MM.1S (cell line): ENCODE measurements at regions not wholly inside any gene's neighbourhood (a gene's known extent, or its start where the extent isn't known, plus 50 kb on each side); places are given as distances from the start of the nearest gene placed in this dataset.

Experiments used
- DNase-seq: peaks from one replicate; pipeline ENCODE4 v3.0.0-alpha.2; 2015
- H2AFZ ChIP-seq: fragments of 300-600 bp; sonication (generic); 2 replicates; pipeline ENCODE4 v1.6.0; 2016; ENCODE audit warnings: antibody characterized with exemption, low read length
- H3F3A ChIP-seq: fragments of 300-600 bp; sonication (generic); 2 replicates; pipeline ENCODE4 v1.6.1; 2016; ENCODE audit warnings: mild to moderate bottlenecking, antibody characterized with exemption, low read length, moderate library complexity, mixed read lengths; ENCODE audit not compliant: insufficient read depth
- H3K27ac ChIP-seq: fragments of 300-600 bp; sonication (generic); 2 replicates; pipeline ENCODE4 v1.5.1; 2016; ENCODE audit warnings: mild to moderate bottlenecking, low read length
- H3K27me3 ChIP-seq: fragments of 300-600 bp; sonication (generic); replicated peaks from 2 replicates; pipeline ENCODE4 v1.6.0; 2016; ENCODE audit warnings: low read length; ENCODE audit not compliant: insufficient read depth
- H3K36me3 ChIP-seq: fragments of 300-600 bp; sonication (generic); replicated peaks from 2 replicates; pipeline ENCODE4 v1.6.1; 2016; ENCODE audit warnings: mild to moderate bottlenecking, low read length, mixed read lengths; ENCODE audit not compliant: insufficient read depth
- H3K4me1 ChIP-seq: fragments of 300-600 bp; sonication (generic); 2 replicates; pipeline ENCODE4 v1.6.1; 2016; ENCODE audit warnings: low read length, mixed read lengths
- H3K4me2 ChIP-seq: fragments of 300-600 bp; sonication (generic); 2 replicates; pipeline ENCODE4 v1.6.0; 2016; ENCODE audit warnings: low read depth, low read length
- H3K4me3 ChIP-seq: fragments of 300-600 bp; sonication (generic); 2 replicates; pipeline ENCODE4 v1.5.1; 2016; ENCODE audit warnings: low read length, mixed read lengths
- H3K79me2 ChIP-seq: fragments of 300-600 bp; sonication (generic); 2 replicates; pipeline ENCODE4 v1.6.1; 2016; ENCODE audit warnings: mixed run types, low read length, mixed read lengths
- H3K9ac ChIP-seq: fragments of 300-600 bp; sonication (generic); 2 replicates; pipeline ENCODE4 v1.6.1; 2016; ENCODE audit warnings: low read length, mixed read lengths
- H3K9me2 ChIP-seq: fragments of 300-600 bp; sonication (generic); replicated peaks from 2 replicates; pipeline ENCODE4 v1.6.1; 2016; ENCODE audit warnings: mild to moderate bottlenecking, low read length, mixed read lengths; ENCODE audit not compliant: insufficient read depth
- H3K9me3 ChIP-seq: fragments of 300-600 bp; sonication (generic); replicated peaks from 2 replicates; pipeline ENCODE4 v1.6.1; 2016; ENCODE audit warnings: mild to moderate bottlenecking, low read length, mixed read lengths; ENCODE audit not compliant: insufficient read depth
- H4K20me1 ChIP-seq: fragments of 300-600 bp; sonication (generic); 2 replicates; pipeline ENCODE4 v1.6.1; 2016; ENCODE audit warnings: mild to moderate bottlenecking, low read length, moderate library complexity, mixed read lengths; ENCODE audit not compliant: insufficient read depth
- CTCF ChIP-seq: fragments of 300-600 bp; sonication (generic); IDR thresholded peaks from 2 replicates; pipeline ENCODE4 v1.5.1; 2016; ENCODE audit warnings: antibody characterized with exemption, low read length, mixed read lengths
- EZH2 ChIP-seq: fragments of 300-600 bp; sonication (generic); optimal IDR thresholded peaks from 2 replicates; pipeline ENCODE3; 2017; ENCODE audit warnings: low read depth, mild to moderate bottlenecking, antibody characterized with exemption, low read length, mixed read lengths
- EZH2phosphoT487 ChIP-seq: fragments of 300-600 bp; sonication (generic); IDR thresholded peaks from 2 replicates; pipeline ENCODE4 v1.6.1; 2018; ENCODE audit warnings: antibody characterized with exemption, low read length

- Histone ChIP-seq H4K20me1 (no peaks in the 10 kb centered on the region), H2AFZ (no peak overlapping the region), H3K9me3 (no peaks in the 10 kb centered on the region), H3K36me3 (no peaks in the 10 kb centered on the region), H3K79me2 (no peaks in the 10 kb centered on the region), H3K4me3 (no peak overlapping the region), H3F3A (no peaks in the 10 kb centered on the region), H3K9me2 (no peaks in the 10 kb centered on the region), H3K4me2 (no peak overlapping the region), H3K27me3 (no peaks in the 10 kb centered on the region), H3K27ac (no peak overlapping the region), H3K4me1 (no peaks in the 10 kb centered on the region), H3K9ac (no peak overlapping the region)
- TF ChIP-seq CTCF (no peak), EZH2phosphoT487 (no peak), EZH2 (no peak)
- DNase-seq = no peak
These were observed 289.4 kb downstream of the CMPK2 start for GRCh38 chr2:6576302-6576701.

GRCh38 chr2:6577960-6578359, 287.7 kb downstream of the CMPK2 start:
- DNase-seq = no peak
- H3K9me3 ChIP-seq = no peaks in the 10 kb centered on the region

GRCh38 chr2:6578416-6578815, 287.3 kb downstream of the CMPK2 start:
- Histone ChIP-seq H3K27ac (no peak overlapping the region), H3K9me3 (no peaks in the 10 kb centered on the region), H3K36me3 (no peaks in the 10 kb centered on the region), H3K4me2 (no peak overlapping the region), H3K4me1 (no peaks in the 10 kb centered on the region), H3K4me3 (no peak overlapping the region), H4K20me1 (no peaks in the 10 kb centered on the region), H3K9me2 (no peaks in the 10 kb centered on the region), H3K9ac (no peak overlapping the region), H3K27me3 (no peaks in the 10 kb centered on the region), H3F3A (no peaks in the 10 kb centered on the region), H3K79me2 (no peaks in the 10 kb centered on the region), H2AFZ (no peak overlapping the region)
- DNase-seq = no peak
- TF ChIP-seq EZH2 = no peak
- no peak for TF ChIP-seq CTCF
- no peak for TF ChIP-seq EZH2phosphoT487

More at GRCh38 chr2:6577960-6578359, 287.7 kb downstream of the CMPK2 start:
- Histone ChIP-seq H3K9me2 (no peaks in the 10 kb centered on the region), H4K20me1 (no peaks in the 10 kb centered on the region), H3F3A (no peaks in the 10 kb centered on the region), H3K4me1 (no peaks in the 10 kb centered on the region), H3K9ac (no peak overlapping the region), H3K4me3 (no peak overlapping the region), H3K27me3 (no peaks in the 10 kb centered on the region), H3K36me3 (no peaks in the 10 kb centered on the region), H3K4me2 (no peak overlapping the region), H3K79me2 (no peaks in the 10 kb centered on the region), H2AFZ (no peak overlapping the region), H3K27ac (no peak overlapping the region)
- TF ChIP-seq EZH2 = no peak
- no peak for TF ChIP-seq CTCF
- TF ChIP-seq EZH2phosphoT487 = no peak
